Left ventricle myocardium inferior (tissue), 1 donor: ENCODE measurements at regions not wholly inside any gene's neighbourhood (a gene's known extent, or its start where the extent isn't known, plus 50 kb on each side); places are given as distances from the start of the nearest gene placed in this dataset.
"Not testable (repeated sequence)": the region's sequence is repeated elsewhere in the genome, so short reads cannot be mapped to it uniquely, and the experiment has no call there.

Experiments used
- DNase-seq: peaks from one replicate; pipeline ENCODE4 v3.0.0-alpha.2; 2020
- H3K27ac ChIP-seq: fragments of 200-600 bp; replicated peaks from 2 replicates; pipeline ENCODE4 v1.8.0; 2021
- H3K27me3 ChIP-seq: fragments of 200-600 bp; 2 replicates; pipeline ENCODE4 v1.8.0; 2021; ENCODE audit warnings: low read depth
- H3K36me3 ChIP-seq: fragments of 200-600 bp; 2 replicates; pipeline ENCODE4 v1.8.0; 2021
- H3K4me1 ChIP-seq: fragments of 200-600 bp; 2 replicates; pipeline ENCODE4 v1.8.0; 2021
- H3K4me3 ChIP-seq: fragments of 200-600 bp; 2 replicates; pipeline ENCODE4 v1.8.0; 2021; ENCODE audit warnings: mild to moderate bottlenecking, moderate library complexity
- H3K9me3 ChIP-seq: fragments of 200-600 bp; replicated peaks from 2 replicates; pipeline ENCODE4 v1.8.0; 2021
- intact Hi-C: fragments of 100-400 bp; cut with micrococcal nuclease; formaldehyde crosslinking; loops from one replicate; pipeline ENCODE4 v1.11.0; 2022
- TF ChIP-seq, protein P1 (sequence below): fragments of 200-600 bp; IDR thresholded peaks from 2 replicates; pipeline ENCODE4 v1.8.0; 2021; ENCODE audit warnings: antibody characterized with exemption, mild to moderate bottlenecking, borderline replicate concordance
- donor health status: DM: no; HTN: yes; CAD: no; lungs with severe emphysema.

DNA sequence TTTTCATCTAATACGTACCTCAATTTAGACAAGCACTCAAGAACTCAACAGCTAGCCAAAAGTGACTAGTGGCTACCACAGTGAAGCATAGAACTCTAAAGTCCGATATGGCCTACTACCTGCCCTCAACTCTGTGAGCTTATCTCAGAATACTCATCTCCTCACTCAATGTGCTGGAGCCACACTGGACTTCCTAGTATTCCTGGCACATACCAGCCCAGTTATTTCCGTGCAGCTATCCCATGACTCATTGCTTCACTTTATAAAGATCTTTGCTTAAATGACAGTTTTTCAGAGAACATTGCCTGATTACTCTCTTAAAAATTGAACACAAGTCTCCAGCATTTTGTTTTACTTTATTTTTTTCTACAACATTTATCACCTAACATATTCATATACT, 524.7 kb downstream of the PYDC2 start:
- no peaks in the 10 kb centered on the region for H3K36me3 ChIP-seq
- no peaks in the 10 kb centered on the region for H3K4me1 ChIP-seq
- TF ChIP-seq, protein P1, sequence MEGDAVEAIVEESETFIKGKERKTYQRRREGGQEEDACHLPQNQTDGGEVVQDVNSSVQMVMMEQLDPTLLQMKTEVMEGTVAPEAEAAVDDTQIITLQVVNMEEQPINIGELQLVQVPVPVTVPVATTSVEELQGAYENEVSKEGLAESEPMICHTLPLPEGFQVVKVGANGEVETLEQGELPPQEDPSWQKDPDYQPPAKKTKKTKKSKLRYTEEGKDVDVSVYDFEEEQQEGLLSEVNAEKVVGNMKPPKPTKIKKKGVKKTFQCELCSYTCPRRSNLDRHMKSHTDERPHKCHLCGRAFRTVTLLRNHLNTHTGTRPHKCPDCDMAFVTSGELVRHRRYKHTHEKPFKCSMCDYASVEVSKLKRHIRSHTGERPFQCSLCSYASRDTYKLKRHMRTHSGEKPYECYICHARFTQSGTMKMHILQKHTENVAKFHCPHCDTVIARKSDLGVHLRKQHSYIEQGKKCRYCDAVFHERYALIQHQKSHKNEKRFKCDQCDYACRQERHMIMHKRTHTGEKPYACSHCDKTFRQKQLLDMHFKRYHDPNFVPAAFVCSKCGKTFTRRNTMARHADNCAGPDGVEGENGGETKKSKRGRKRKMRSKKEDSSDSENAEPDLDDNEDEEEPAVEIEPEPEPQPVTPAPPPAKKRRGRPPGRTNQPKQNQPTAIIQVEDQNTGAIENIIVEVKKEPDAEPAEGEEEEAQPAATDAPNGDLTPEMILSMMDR = no peak
- no peak overlapping the region for H3K27ac ChIP-seq
- no peaks in the 10 kb centered on the region for H3K27me3 ChIP-seq
- H3K4me3 ChIP-seq = no peak overlapping the region
- DNase-seq = no peak
- peaks cover 4% of the 10 kb centered on the region for H3K9me3 ChIP-seq
- intact Hi-C loops = no loop called here

DNA sequence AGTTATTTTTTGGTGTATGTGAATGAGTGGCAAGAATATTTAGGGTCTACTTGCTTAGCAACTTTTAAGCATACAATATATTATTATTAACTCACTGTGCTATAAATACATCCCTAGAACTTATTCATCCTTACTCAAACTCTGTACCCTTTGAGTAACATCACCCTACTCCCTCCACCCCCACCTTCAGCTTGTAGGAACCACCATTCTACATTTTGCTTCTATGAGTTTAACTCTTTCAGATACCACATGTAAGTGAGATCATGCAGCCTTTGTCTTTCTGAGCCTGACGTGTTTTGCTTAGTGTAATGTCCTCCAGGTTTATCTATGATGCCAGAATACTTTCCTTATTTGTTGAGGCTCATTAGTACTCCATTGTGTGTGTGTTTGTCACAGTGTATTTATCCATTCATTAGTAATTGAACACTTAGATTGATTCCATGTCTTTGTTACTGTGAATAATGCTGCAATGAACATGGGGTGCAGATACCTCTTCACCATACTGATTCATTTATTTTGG, 526.9 kb downstream of the PYDC2 start:
- TF ChIP-seq, protein P1 = no peak
- Histone ChIP-seq H3K27ac (no peak overlapping the region), H3K9me3 (peaks cover 7% of the 10 kb centered on the region), H3K27me3 (no peaks in the 10 kb centered on the region), H3K36me3 (no peaks in the 10 kb centered on the region), H3K4me1 (no peaks in the 10 kb centered on the region), H3K4me3 (no peak overlapping the region)
- DNase-seq = no peak
- intact Hi-C loops = no loop called here

DNA sequence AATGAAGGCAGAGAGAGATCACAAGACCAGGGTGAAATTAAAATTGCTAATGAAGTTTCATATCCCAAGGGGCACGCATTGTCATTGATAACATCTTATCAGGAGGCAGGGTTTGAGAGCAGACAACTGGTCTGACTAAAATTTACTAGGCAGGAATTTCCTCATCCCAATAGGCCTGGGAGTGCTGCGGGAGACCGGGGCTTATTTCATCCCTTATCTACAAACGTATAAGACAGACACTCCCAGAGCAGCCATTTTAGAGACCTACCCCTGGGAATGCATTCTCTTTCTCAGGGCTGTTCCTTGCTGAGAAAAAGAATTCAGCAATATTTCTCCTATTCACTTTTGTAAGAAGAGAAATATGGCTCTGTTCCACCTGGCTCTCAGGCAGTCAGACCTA, 533.0 kb downstream of the PYDC2 start:
- H3K27ac ChIP-seq, DNase-seq, H3K27me3 ChIP-seq, H3K4me3 ChIP-seq, intact Hi-C loops, H3K4me1 ChIP-seq, H3K36me3 ChIP-seq: not testable (repeated sequence)
- H3K9me3 ChIP-seq = peaks cover 21% of the 10 kb centered on the region

DNA sequence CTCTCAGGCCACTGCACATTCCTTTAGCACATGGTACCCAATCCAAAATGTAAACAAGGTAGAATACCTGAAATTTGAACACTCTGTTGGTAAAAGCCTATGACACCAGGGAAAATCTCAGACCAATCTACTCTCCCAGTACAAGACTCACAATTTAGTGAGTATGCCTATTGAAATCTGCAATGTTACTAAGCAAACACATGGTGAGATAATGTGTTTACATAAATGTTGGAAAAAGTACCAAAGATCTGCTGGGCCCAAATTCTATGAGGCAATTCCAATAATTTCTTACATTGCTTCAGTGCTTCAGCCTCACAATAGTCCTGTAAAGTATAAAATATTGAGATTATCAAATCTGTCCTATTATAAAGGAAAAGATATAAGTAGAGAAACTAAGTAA, 536.1 kb downstream of the PYDC2 start:
- no peak overlapping the region for H3K4me3 ChIP-seq

DNA sequence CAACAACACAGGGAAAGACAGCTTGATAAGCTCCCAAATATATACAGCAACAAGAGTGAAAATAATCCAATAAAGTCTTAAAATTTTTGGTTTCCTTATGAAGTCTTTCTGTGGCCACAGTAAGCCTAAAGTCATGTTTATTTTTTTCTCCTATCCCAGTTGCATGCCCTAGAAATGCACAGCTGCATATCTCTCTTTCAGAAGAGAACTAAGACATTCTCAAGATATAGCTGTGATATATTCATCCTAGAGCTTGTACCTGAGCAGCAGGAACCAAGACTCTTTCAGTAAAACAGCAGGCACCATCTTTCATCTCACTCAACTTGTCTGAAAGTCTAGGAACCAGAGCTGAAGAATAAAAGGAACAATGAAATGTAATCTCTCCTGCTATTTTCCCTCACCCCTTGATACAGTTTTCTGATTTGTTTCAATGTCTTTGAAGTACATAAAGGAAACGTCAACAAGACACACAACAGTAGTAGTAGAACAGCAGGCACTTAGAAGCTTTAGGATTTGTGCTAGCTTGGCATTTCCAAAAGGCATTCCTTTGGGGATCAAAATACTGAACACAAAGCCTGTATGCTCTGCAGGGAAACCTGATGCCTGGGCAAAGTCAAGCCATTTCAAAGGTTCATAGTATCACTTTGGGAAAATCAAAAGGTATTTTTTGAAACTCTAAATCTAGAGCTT, 536.8 kb downstream of the PYDC2 start:
- Histone ChIP-seq H3K4me3 (no peak overlapping the region), H3K27ac (no peak overlapping the region), H3K4me1 (no peaks in the 10 kb centered on the region), H3K9me3 (peaks cover 16% of the 10 kb centered on the region), H3K27me3 (no peaks in the 10 kb centered on the region), H3K36me3 (no peaks in the 10 kb centered on the region)
- TF ChIP-seq, protein P1 = no peak
- intact Hi-C loops = no loop called here
- DNase-seq = no peak

More for the DNA sequence above, 536.1 kb downstream of the PYDC2 start:
- intact Hi-C loops = no loop called here
- H3K27ac ChIP-seq = no peak overlapping the region
- TF ChIP-seq, protein P1 = no peak
- H3K27me3 ChIP-seq = no peaks in the 10 kb centered on the region
- no peak for DNase-seq
- H3K36me3 ChIP-seq = no peaks in the 10 kb centered on the region
- H3K9me3 ChIP-seq = peaks cover 21% of the 10 kb centered on the region
- no peaks in the 10 kb centered on the region for H3K4me1 ChIP-seq

DNA sequence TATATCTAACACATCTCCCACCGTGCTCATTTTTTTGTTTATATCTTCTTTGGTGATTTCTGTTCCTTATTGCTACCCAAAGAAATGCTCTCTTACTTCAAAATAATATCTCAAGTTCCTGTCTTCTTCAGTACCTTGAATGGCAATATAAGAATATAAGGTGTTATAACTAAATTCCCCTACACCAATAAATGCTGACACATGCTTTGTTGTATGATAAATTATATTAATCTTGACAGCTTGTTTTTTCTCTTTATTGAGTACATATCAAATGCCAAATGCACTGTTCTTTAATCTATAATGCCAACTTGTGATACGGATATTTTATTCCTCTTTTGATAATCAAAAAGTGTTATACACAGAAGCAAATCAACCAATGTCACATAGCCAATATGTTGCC, 540.3 kb downstream of the PYDC2 start:
- no peak for DNase-seq
- intact Hi-C loops = no loop called here

More for the DNA sequence above, 540.3 kb downstream of the PYDC2 start:
- Histone ChIP-seq H3K4me1 (no peaks in the 10 kb centered on the region), H3K27me3 (no peaks in the 10 kb centered on the region), H3K36me3 (no peaks in the 10 kb centered on the region), H3K9me3 (no peaks in the 10 kb centered on the region), H3K27ac (no peak overlapping the region), H3K4me3 (no peak overlapping the region)
- TF ChIP-seq, protein P1 = no peak
